GM23338 (cell line): ENCODE measurements at regions not wholly inside any gene's neighbourhood (a gene's known extent, or its start where the extent isn't known, plus 50 kb on each side); places are given as distances from the start of the nearest gene placed in this dataset.

Experiments used
- ATAC-seq: fragments of 200-7000 bp; cut with Tn5 transposase; 3 replicates; pipeline ENCODE4 v1.9.1; 2020
- DNase-seq: peaks from one replicate; pipeline ENCODE4 v3.0.0-alpha.2; 2015; ENCODE audit warnings: low spot score
- H2AFZ ChIP-seq: fragments of 200-600 bp; sonication (generic); 2 replicates; pipeline ENCODE4 v1.8.0; 2016; ENCODE audit warnings: antibody characterized with exemption, mild to moderate bottlenecking, moderate library complexity
- H3F3A ChIP-seq: fragments of 200-600 bp; sonication (generic); replicated peaks from 2 replicates; pipeline ENCODE4 v1.8.0; 2017; ENCODE audit warnings: antibody characterized with exemption, mixed run types, low read depth
- H3K27ac ChIP-seq: fragments of 200-600 bp; sonication (generic); 2 replicates; pipeline ENCODE4 v1.6.1; 2016; ENCODE audit warnings: low read depth
- H3K27me3 ChIP-seq: fragments of 200-600 bp; sonication (generic); 2 replicates; pipeline ENCODE4 v1.8.0; 2016; ENCODE audit warnings: mild to moderate bottlenecking, mixed run types, moderate library complexity; ENCODE audit not compliant: insufficient read depth
- H3K36me3 ChIP-seq: fragments of 200-600 bp; sonication (generic); 2 replicates; pipeline ENCODE4 v1.8.0; 2016; ENCODE audit warnings: mild to moderate bottlenecking; ENCODE audit not compliant: insufficient read depth
- H3K4me1 ChIP-seq: fragments of 200-600 bp; sonication (generic); 2 replicates; pipeline ENCODE4 v1.8.0; 2016; ENCODE audit warnings: mild to moderate bottlenecking, moderate library complexity; ENCODE audit not compliant: insufficient read depth
- H3K4me2 ChIP-seq: fragments of 200-600 bp; sonication (generic); 2 replicates; pipeline ENCODE4 v1.7.1; 2017; ENCODE audit warnings: mixed run types
- H3K4me3 ChIP-seq: fragments of 200-600 bp; sonication (generic); 2 replicates; pipeline ENCODE4 v1.6.1; 2016; ENCODE audit warnings: mixed run types
- H3K79me2 ChIP-seq: fragments of 200-600 bp; sonication (generic); replicated peaks from 2 replicates; pipeline ENCODE4 v1.8.0; 2017; ENCODE audit warnings: mild to moderate bottlenecking; ENCODE audit not compliant: insufficient read depth
- H3K9me2 ChIP-seq: fragments of 200-600 bp; sonication (generic); 2 replicates; pipeline ENCODE4 v1.8.0; 2017; ENCODE audit not compliant: insufficient read depth
- H4K20me1 ChIP-seq: fragments of 200-600 bp; sonication (generic); replicated peaks from 2 replicates; pipeline ENCODE4 v1.8.0; 2017; ENCODE audit warnings: mild to moderate bottlenecking; ENCODE audit not compliant: insufficient read depth
- H3K27ac Mint-ChIP-seq: 2 replicates; pipeline ENCODE4 v1.8.0; 2020; ENCODE audit warnings: inconsistent platforms, mild to moderate bottlenecking, moderate library complexity, mixed read lengths
- H3K27me3 Mint-ChIP-seq: 3 replicates; pipeline ENCODE4 v1.8.0; 2022; ENCODE audit warnings: low read depth, mild to moderate bottlenecking, moderate library complexity, mixed read lengths, inconsistent platforms; ENCODE audit not compliant: insufficient read depth, poor library complexity
- H3K36me3 Mint-ChIP-seq: 3 replicates; pipeline ENCODE4 v1.8.0; 2021; ENCODE audit warnings: low read depth, mild to moderate bottlenecking, inconsistent platforms, moderate library complexity, mixed read lengths
- H3K4me1 Mint-ChIP-seq: 3 replicates; pipeline ENCODE4 v1.8.0; 2020; ENCODE audit warnings: mild to moderate bottlenecking, inconsistent platforms, mixed read lengths
- H3K4me3 Mint-ChIP-seq: 3 replicates; pipeline ENCODE4 v1.8.0; 2021; ENCODE audit warnings: moderate library complexity, mild to moderate bottlenecking, inconsistent platforms, mixed read lengths
- H3K9me3 Mint-ChIP-seq: 3 replicates; pipeline ENCODE4 v1.8.0; 2020; ENCODE audit warnings: moderate library complexity, mild to moderate bottlenecking, inconsistent platforms, mixed read lengths
- CREB1 ChIP-seq: fragments of 250-450 bp; sonication (Bioruptor Pico); IDR thresholded peaks from 2 replicates; pipeline ENCODE4 v1.5.0; 2020; ENCODE audit warnings: low read depth, mild to moderate bottlenecking, moderate library complexity
- CTCF ChIP-seq, 2 experiments: fragments of 200-600 bp in 1 of 2; sonication (generic) in 1 of 2; conservative IDR thresholded peaks; 2 replicates each; pipeline versions ENCODE4 v1.5.1 to v1.6.1; 2016 to 2017; ENCODE audit warnings: antibody characterized with exemption in 2 of 2, low read depth in 2 of 2, mild to moderate bottlenecking in 2 of 2, moderate library complexity in 1 of 2
- ETS1 ChIP-seq: IDR thresholded peaks from 2 replicates; pipeline ENCODE4 v1.6.1; 2016; ENCODE audit warnings: antibody characterized with exemption
- EZH2 ChIP-seq: fragments of 200-600 bp; sonication (generic); IDR thresholded peaks from one replicate; pipeline ENCODE4 v1.8.0; 2017; ENCODE audit warnings: antibody characterized with exemption, mild to moderate bottlenecking, low read depth; ENCODE audit not compliant: unreplicated experiment
- EZH2phosphoT487 ChIP-seq: fragments of 200-600 bp; sonication (generic); IDR thresholded peaks from one replicate; pipeline ENCODE4 v1.8.1; 2018; ENCODE audit warnings: antibody characterized with exemption; ENCODE audit not compliant: unreplicated experiment
- JUNB ChIP-seq: IDR thresholded peaks from one replicate; pipeline ENCODE4 v1.6.1; 2016; ENCODE audit warnings: antibody characterized with exemption; ENCODE audit not compliant: unreplicated experiment
- NANOG ChIP-seq: IDR thresholded peaks from 2 replicates; pipeline ENCODE4 v1.6.1; 2016; ENCODE audit warnings: antibody characterized with exemption, borderline replicate concordance
- POLR2AphosphoS5 ChIP-seq: IDR thresholded peaks from 2 replicates; pipeline ENCODE4 v1.6.1; 2016; ENCODE audit warnings: antibody characterized with exemption, low read depth
- REST ChIP-seq: IDR thresholded peaks from one replicate; pipeline ENCODE4 v1.6.1; 2018; ENCODE audit warnings: antibody characterized with exemption; ENCODE audit not compliant: unreplicated experiment
- STAT1 ChIP-seq: IDR thresholded peaks from one replicate; pipeline ENCODE4 v1.6.1; 2016; ENCODE audit warnings: antibody characterized with exemption; ENCODE audit not compliant: unreplicated experiment
- ZNF114 ChIP-seq: fragments of 250-450 bp; sonication (Bioruptor Pico); IDR thresholded peaks from 2 replicates; pipeline ENCODE4 v1.5.0; 2020; ENCODE audit warnings: mild to moderate bottlenecking, moderate library complexity
- ZNF331 ChIP-seq: fragments of 250-450 bp; sonication (Bioruptor Pico); IDR thresholded peaks from 2 replicates; pipeline ENCODE4 v1.5.0; 2020; ENCODE audit warnings: low read depth, mild to moderate bottlenecking, moderate library complexity
- ZNF462 ChIP-seq: fragments of 250-450 bp; sonication (Bioruptor Pico); IDR thresholded peaks from 2 replicates; pipeline ENCODE4 v1.5.0; 2020; ENCODE audit warnings: mild to moderate bottlenecking, moderate library complexity

GRCh38 chr10:62911210-62911963, 95.2 kb upstream of the EGR2 start:
- Histone ChIP-seq H3K36me3 (no peaks in the 10 kb centered on the region), H3F3A (no peaks in the 10 kb centered on the region), H3K27ac (no peak overlapping the region), H4K20me1 (no peaks in the 10 kb centered on the region), H3K79me2 (no peaks in the 10 kb centered on the region), H3K4me3 (no peak overlapping the region), H3K9me2 (peaks cover 10% of the 10 kb centered on the region; the same call in 1 of the 2 replicates), H3K27me3 (no peaks in the 10 kb centered on the region), H3K4me2 (peak overlapping the region; percentile 33; the same call in 1 of the 2 replicates), H3K4me1 (no peaks in the 10 kb centered on the region), H2AFZ (peak overlapping the region; percentile 29)
- no peak for TF ChIP-seq ETS1
- no peak for TF ChIP-seq ZNF114
- no peak for TF ChIP-seq EZH2phosphoT487
- TF ChIP-seq JUNB: no peak
- TF ChIP-seq NANOG: no peak
- TF ChIP-seq CREB1: no peak
- TF ChIP-seq ZNF331: no peak
- no peak for TF ChIP-seq REST
- TF ChIP-seq CTCF (conservative IDR thresholded peaks at IDR 0.05; ENCODE audit: low read depth in 2 of 2): no peak
- no peak for TF ChIP-seq EZH2
- TF ChIP-seq STAT1: no peak
- TF ChIP-seq ZNF462: no peak
- no peak for TF ChIP-seq POLR2AphosphoS5
- DNase-seq (peak; percentile 77), ATAC-seq (peak; percentile 98)
- H3K4me3 Mint-ChIP-seq: no peak overlapping the region
- peaks cover 9% of the 10 kb centered on the region for H3K4me1 Mint-ChIP-seq
- H3K36me3 Mint-ChIP-seq: no peaks in the 10 kb centered on the region
- no peaks in the 10 kb centered on the region; the same call in 2 of the 3 replicates for H3K9me3 Mint-ChIP-seq
- H3K27me3 Mint-ChIP-seq: no peaks in the 10 kb centered on the region
- no peak overlapping the region for H3K27ac Mint-ChIP-seq
